Left forelimb (tissue), 1 donor: ENCODE measurements at regions not wholly inside any gene's neighbourhood (a gene's known extent, or its start where the extent isn't known, plus 50 kb on each side); places are given as distances from the start of the nearest gene placed in this dataset.

Experiments used
- DNase-seq: peaks from one replicate; pipeline ENCODE4 v3.0.0-alpha.2; 2018; ENCODE audit warnings: low spot score

DNA sequence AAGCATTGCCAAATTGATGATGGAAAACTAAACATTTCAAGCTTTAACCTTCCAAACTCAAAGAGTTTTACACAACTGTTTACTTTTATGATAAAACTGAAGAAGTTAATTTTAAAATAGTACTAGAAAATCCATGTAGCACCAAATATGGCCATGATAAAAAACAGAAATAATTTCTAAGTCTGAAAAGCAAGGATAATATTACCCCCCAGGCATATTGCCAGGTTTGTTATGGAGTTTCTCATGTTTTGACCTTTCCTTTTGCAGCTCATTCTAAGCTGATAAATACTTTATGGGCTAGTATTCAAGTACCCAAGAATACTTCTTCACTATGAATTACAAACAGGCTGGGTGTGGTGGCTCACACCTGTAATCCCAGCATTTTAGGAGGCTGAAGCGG lies 209.9 kb upstream of the ZFP64 start:
- DNase-seq: no peak

DNA sequence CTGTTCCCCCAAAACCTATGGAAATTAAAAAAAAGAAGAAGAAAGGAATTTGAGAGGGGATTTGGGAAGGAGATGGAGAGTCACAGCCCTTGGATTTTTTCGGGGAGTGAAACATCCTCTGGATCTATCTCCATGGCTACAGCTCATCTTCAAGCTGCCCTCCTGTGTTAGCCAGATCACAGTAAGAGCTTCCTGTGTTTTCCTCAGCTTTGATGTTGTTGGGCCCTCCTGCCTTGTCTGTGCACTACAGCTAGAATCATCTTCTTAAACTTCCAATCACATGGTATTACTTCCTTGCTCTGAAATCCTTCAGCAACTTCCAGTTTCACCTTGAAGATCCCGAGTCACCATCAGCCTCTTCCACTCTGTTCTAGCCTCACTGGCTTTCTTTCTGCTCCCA lies 207.8 kb upstream of the ZFP64 start:
- DNase-seq: no peak

DNA sequence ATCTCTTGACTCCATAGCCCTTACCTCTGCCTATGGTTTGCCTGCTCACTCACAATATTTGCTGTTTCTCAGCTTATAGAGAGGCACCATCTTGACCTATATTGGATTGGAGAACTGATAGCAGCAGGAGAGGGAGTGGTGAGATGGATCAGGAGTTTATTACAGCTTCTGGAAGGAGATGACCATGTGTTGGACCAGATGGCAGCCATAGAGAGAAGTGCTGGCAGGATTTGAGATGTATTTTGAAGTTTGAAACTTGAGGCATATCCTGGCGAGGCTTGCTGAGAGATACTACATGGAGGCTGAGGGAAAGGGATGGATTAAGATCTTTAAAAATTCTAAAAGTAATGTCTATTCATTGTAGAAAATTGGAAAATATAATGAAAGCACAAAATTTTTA lies 198.0 kb upstream of the ZFP64 start:
- no peak for DNase-seq

DNA sequence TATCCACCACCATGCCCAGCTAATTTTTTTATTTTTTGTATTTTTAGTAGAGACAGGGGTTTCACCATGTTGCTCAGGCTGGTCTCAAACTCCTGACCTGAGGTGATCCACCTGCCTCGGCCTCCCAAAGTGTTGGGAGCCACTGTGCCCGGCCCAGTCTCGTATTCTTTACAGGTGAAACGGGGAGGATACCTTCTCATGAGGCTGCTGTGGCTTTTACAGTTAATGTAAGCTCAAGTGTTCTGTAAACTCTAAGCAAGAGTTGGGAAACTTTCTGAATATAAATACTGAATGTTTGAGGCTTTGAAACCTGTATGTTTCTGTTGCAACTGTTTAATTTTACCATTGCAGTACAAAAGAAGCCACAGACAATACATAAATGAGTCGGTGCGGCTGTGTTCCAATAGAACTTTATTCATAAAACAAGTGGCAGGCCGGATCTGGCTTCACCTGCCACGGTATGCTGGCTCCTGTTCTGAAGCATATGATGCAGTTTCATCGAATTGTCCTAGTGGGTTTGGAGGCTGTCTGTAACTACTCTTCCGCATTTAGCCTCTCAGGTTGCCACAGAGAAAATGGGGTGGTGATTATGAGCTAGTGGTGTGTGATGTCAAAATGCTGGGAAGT lies 192.5 kb upstream of the ZFP64 start:
- no peak for DNase-seq

- DNase-seq: no peak
These were observed 191.4 kb upstream of the ZFP64 start for GRCh38 chr20:52382933-52383332.

DNA sequence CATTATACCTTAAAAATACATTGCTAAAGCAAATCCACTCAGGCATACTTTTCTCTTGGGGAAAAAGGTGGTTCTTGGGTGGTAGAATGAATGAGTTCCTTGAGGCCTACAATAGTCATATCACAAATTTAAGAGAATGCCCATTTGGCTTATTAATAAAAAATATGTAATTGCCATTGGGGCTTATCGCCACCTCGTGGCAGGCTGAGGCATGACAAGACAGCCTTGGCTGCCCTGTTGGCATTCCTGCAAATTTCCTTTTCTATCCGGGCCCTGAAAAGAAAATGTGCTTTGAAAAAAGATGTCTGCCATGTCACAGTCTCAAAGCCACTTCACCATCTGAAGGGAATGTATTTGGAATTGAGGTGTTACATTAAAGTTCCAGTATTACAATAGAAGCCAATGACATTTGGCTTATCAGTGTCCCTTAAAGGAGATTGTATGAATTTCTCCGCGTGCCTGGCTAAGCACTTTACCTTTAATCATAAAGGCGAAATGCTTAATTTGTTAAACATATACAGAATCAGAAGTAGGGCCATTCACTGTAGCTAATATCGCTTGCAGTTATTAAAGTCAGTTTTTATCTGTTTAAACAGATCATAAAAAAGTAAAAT lies 188.3 kb upstream of the ZFP64 start:
- DNase-seq: no peak

- DNase-seq: no peak
These were observed 180.6 kb upstream of the ZFP64 start for GRCh38 chr20:52372169-52372568.

DNA sequence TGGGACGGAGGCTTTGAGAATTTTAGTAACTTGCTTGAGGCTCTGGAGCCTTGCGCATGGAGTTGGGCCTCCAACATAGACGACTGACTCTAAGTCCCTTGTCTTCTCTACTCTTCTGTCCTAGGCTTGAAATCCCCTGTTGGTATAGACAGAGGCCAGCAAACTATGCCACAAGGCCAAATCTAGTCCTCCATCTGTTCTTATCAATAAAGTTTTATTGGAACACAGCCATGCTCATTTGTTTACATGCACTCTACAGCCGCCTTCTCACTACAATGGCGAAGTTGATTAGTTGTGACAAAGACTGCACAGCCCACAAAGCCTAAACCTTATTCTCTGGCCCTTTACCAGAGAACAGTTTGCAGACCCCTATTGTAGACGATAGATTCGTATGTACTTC lies 174.1 kb upstream of the ZFP64 start:
- DNase-seq: no peak

DNA sequence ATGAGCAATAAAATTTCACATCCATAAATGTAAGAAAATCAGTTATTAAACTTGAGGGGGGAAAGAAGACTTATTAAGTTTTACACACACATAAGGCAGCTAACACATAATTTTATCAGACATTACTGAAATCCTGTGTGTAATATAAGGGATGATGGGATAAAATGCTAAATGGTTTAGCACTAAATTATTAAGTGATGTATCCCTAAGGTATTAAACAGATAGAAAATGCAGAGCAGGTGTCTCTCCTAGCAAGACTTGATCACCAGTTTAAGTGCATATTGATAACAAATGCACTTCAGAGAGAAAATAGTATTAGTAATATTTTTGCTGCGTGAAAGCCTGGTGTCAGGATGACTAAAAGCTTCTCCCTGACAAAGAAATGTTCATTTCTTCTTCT lies 172.8 kb upstream of the ZFP64 start:
- DNase-seq: no peak

- DNase-seq: no peak
These were observed 170.1 kb upstream of the ZFP64 start for GRCh38 chr20:52361650-52362049.

- no peak for DNase-seq
These were observed 158.2 kb upstream of the ZFP64 start for GRCh38 chr20:52349806-52350205.

DNA sequence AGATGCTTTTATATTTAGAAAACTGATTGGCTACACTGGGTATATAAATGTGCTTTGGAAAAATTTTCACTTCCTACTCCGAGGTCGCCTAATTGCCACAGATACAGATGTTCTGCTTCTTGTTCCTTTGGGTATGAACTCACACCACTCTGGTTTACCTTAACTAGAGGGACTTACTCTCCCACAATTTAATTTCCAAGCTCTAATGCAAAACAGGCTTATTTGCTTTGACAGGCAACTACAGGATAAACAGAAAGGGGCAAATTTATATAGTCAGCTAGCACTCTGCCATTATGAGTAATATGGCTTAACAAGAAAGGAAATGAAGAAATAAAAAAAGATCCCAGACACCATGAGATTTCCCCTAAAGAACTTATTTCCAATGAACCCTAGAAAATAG lies 156.9 kb upstream of the ZFP64 start:
- DNase-seq: no peak

GRCh38 chr20:52346797-52347196 lies 155.2 kb upstream of the ZFP64 start:
- DNase-seq: no peak

GRCh38 chr20:52342913-52343312 lies 151.3 kb upstream of the ZFP64 start:
- DNase-seq: no peak

DNA sequence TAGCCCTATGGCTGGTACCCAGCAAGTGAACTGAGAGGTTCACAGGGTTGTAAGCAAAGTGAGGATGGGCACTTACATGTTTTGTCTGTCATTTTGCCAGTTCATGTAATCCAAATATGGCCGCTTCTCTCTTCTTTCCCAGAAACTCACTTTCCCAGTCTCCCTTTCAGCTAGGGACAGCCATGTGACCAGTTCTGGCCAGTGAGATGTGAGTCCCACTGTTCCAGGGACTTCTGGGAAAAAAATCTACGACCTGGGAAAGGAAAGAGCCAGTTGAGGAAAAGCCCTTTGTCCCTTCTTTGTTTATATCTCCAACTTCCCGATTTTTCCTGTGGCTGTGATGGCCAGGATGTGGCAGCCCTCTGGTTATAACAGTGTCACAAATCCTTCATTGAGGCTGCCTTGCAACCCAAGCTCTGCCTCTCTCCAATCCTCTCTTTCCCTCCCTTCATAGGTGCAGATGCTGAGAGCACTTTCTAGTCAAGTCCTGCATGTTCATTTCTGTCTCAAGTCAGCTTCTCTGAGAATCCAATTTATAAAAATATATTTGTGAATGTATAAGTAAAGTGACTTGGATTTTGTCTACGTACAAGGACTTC lies 148.6 kb upstream of the ZFP64 start:
- no peak for DNase-seq

GRCh38 chr20:52332649-52333250 lies 141.2 kb upstream of the ZFP64 start:
- no peak for DNase-seq

- no peak for DNase-seq
These were observed 140.7 kb upstream of the ZFP64 start for GRCh38 chr20:52332230-52332629.

DNA sequence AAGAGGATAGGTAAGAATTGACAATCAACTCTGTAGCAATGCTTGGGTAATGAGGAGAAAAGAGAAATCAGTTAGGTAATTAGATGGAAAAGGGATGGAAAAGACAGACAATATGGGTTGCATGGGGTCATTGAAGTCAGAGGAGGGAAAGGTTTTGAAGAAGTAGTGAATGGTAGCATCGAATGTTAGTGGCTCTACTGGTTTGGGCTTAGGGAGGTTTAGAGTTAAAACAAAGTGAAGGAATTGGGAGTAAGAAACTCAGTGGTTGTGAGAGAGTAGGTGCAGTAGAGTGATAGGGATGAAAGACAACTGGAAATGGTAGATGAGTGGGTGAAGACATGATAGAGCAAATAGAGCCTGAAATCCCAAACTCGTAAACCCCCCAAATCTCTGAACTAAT lies 140.1 kb upstream of the ZFP64 start:
- DNase-seq: no peak

GRCh38 chr20:52321396-52321795 lies 129.8 kb upstream of the ZFP64 start:
- DNase-seq: no peak

GRCh38 chr20:52318651-52319050 lies 127.1 kb upstream of the ZFP64 start:
- DNase-seq: no peak

GRCh38 chr20:52313341-52313963 lies 121.9 kb upstream of the ZFP64 start:
- DNase-seq: no peak

DNA sequence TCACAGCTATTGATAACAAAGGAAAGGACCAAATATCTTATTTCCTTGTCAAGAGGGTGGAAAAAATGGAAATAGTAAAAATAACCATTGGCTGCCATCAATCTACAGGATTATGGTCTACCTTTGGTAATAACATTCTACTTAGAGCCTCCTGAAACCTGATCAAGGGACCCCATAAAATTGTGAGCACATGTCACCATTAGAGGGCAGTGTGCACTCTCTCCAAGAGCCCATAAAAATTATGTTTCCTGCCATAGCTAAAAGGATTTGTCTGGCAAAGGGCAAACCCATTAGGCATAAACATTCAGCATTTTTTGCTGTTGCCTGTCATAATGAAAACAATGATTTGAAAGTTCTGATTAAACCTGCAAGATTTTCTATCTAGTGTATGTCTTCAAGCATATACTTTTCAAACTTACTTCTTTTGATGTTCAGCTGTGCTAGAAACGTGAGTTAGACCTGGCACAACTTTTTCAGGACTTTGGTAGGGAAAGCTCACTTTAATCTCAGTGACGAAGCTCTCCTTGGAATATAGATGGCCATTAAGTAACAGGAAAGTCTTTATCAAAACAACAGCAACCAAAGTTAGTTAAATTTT lies 120.7 kb upstream of the ZFP64 start:
- DNase-seq: no peak
